MM.1S (cell line): ENCODE measurements at regions not wholly inside any gene's neighbourhood (a gene's known extent, or its start where the extent isn't known, plus 50 kb on each side); places are given as distances from the start of the nearest gene placed in this dataset.

ENCODE experiments used
- DNase-seq: peaks from one replicate; pipeline ENCODE4 v3.0.0-alpha.2; 2015
- H2AFZ ChIP-seq: fragments of 300-600 bp; sonication (generic); 2 replicates; pipeline ENCODE4 v1.6.0; 2016; ENCODE audit warnings: antibody characterized with exemption, low read length
- H3F3A ChIP-seq: fragments of 300-600 bp; sonication (generic); 2 replicates; pipeline ENCODE4 v1.6.1; 2016; ENCODE audit warnings: mild to moderate bottlenecking, antibody characterized with exemption, low read length, moderate library complexity, mixed read lengths; ENCODE audit not compliant: insufficient read depth
- H3K27ac ChIP-seq: fragments of 300-600 bp; sonication (generic); 2 replicates; pipeline ENCODE4 v1.5.1; 2016; ENCODE audit warnings: mild to moderate bottlenecking, low read length
- H3K27me3 ChIP-seq: fragments of 300-600 bp; sonication (generic); replicated peaks from 2 replicates; pipeline ENCODE4 v1.6.0; 2016; ENCODE audit warnings: low read length; ENCODE audit not compliant: insufficient read depth
- H3K36me3 ChIP-seq: fragments of 300-600 bp; sonication (generic); replicated peaks from 2 replicates; pipeline ENCODE4 v1.6.1; 2016; ENCODE audit warnings: mild to moderate bottlenecking, low read length, mixed read lengths; ENCODE audit not compliant: insufficient read depth
- H3K4me1 ChIP-seq: fragments of 300-600 bp; sonication (generic); 2 replicates; pipeline ENCODE4 v1.6.1; 2016; ENCODE audit warnings: low read length, mixed read lengths
- H3K4me2 ChIP-seq: fragments of 300-600 bp; sonication (generic); 2 replicates; pipeline ENCODE4 v1.6.0; 2016; ENCODE audit warnings: low read depth, low read length
- H3K4me3 ChIP-seq: fragments of 300-600 bp; sonication (generic); 2 replicates; pipeline ENCODE4 v1.5.1; 2016; ENCODE audit warnings: low read length, mixed read lengths
- H3K79me2 ChIP-seq: fragments of 300-600 bp; sonication (generic); 2 replicates; pipeline ENCODE4 v1.6.1; 2016; ENCODE audit warnings: mixed run types, low read length, mixed read lengths
- H3K9ac ChIP-seq: fragments of 300-600 bp; sonication (generic); 2 replicates; pipeline ENCODE4 v1.6.1; 2016; ENCODE audit warnings: low read length, mixed read lengths
- H3K9me2 ChIP-seq: fragments of 300-600 bp; sonication (generic); replicated peaks from 2 replicates; pipeline ENCODE4 v1.6.1; 2016; ENCODE audit warnings: mild to moderate bottlenecking, low read length, mixed read lengths; ENCODE audit not compliant: insufficient read depth
- H3K9me3 ChIP-seq: fragments of 300-600 bp; sonication (generic); replicated peaks from 2 replicates; pipeline ENCODE4 v1.6.1; 2016; ENCODE audit warnings: mild to moderate bottlenecking, low read length, mixed read lengths; ENCODE audit not compliant: insufficient read depth
- H4K20me1 ChIP-seq: fragments of 300-600 bp; sonication (generic); 2 replicates; pipeline ENCODE4 v1.6.1; 2016; ENCODE audit warnings: mild to moderate bottlenecking, low read length, moderate library complexity, mixed read lengths; ENCODE audit not compliant: insufficient read depth
- EZH2 ChIP-seq: fragments of 300-600 bp; sonication (generic); optimal IDR thresholded peaks from 2 replicates; pipeline ENCODE3; 2017; ENCODE audit warnings: low read depth, mild to moderate bottlenecking, antibody characterized with exemption, low read length, mixed read lengths
- EZH2phosphoT487 ChIP-seq: fragments of 300-600 bp; sonication (generic); IDR thresholded peaks from 2 replicates; pipeline ENCODE4 v1.6.1; 2018; ENCODE audit warnings: antibody characterized with exemption, low read length
- TF ChIP-seq, protein P1 (sequence below): fragments of 300-600 bp; sonication (generic); IDR thresholded peaks from 2 replicates; pipeline ENCODE4 v1.5.1; 2016; ENCODE audit warnings: antibody characterized with exemption, low read length, mixed read lengths

DNA sequence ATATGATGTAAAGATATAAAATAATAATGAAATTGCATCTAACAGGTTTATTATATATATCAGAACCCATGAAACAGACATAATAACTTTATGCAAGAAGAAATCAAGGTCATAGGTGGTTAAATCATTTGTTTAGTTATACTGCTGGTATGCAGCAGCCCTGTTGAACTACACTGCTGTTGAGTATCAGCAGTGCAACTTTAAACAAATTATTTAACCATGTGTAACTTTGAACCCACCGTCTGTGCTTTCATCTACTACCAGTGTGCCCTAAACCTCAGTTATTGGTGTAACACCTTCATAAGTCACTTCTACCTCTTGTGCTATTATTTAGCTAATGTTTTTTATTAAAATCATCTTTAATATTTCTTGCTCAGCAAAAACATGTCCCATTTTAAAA lies 262.3 kb upstream of the CRY1 start:
- Histone ChIP-seq H3F3A (no peaks in the 10 kb centered on the region), H3K36me3 (no peaks in the 10 kb centered on the region), H3K4me3 (no peak overlapping the region), H3K4me1 (no peaks in the 10 kb centered on the region), H2AFZ (no peak overlapping the region), H3K79me2 (no peaks in the 10 kb centered on the region), H3K9me2 (no peaks in the 10 kb centered on the region), H3K9me3 (no peaks in the 10 kb centered on the region), H3K4me2 (no peak overlapping the region), H4K20me1 (no peaks in the 10 kb centered on the region), H3K27me3 (no peaks in the 10 kb centered on the region), H3K9ac (no peak overlapping the region), H3K27ac (no peak overlapping the region)
- DNase-seq, result no peak
- no peak for TF ChIP-seq EZH2phosphoT487

DNA sequence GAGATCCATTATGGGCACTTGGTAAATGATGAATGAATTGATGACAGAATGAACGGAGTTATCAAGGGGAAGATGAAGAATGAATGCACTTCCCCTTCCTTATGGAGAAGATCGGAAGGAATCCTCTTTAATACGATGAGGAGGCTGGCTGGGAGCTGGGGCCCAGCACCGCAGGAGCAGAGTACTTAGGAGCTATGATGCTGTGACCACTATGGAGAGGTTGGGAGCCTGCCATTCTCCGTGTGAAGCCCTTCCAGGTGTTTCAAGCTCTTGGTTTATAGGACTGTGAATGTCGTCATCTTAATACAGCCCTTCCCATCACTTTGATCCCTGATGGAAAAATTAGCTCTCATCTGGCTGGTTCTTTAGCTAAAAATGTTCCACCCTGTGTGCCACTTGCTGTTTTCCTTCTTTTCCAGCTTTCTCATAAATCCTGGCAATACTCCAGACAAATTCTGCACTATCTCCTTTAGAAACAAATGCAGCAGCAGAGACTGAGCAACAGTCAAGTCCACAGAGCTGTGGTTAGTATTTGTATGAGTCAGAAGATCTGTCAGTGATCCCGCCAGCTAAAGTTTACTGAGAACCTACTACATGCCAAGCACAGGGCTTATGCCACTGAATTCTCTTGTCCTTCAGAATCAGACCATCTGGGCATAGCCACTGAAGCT lies 263.1 kb upstream of the CRY1 start:
- no peak for DNase-seq
- Histone ChIP-seq H3K4me2 (no peak overlapping the region), H3K9me2 (no peaks in the 10 kb centered on the region), H3K9ac (no peak overlapping the region), H3F3A (no peaks in the 10 kb centered on the region), H3K9me3 (no peaks in the 10 kb centered on the region), H3K27me3 (no peaks in the 10 kb centered on the region), H3K79me2 (no peaks in the 10 kb centered on the region), H3K27ac (no peak overlapping the region), H3K4me1 (no peaks in the 10 kb centered on the region), H2AFZ (no peak overlapping the region), H3K36me3 (no peaks in the 10 kb centered on the region), H3K4me3 (no peak overlapping the region), H4K20me1 (no peaks in the 10 kb centered on the region)
- TF ChIP-seq EZH2 (no peak), EZH2phosphoT487 (no peak)
- TF ChIP-seq, protein P1, sequence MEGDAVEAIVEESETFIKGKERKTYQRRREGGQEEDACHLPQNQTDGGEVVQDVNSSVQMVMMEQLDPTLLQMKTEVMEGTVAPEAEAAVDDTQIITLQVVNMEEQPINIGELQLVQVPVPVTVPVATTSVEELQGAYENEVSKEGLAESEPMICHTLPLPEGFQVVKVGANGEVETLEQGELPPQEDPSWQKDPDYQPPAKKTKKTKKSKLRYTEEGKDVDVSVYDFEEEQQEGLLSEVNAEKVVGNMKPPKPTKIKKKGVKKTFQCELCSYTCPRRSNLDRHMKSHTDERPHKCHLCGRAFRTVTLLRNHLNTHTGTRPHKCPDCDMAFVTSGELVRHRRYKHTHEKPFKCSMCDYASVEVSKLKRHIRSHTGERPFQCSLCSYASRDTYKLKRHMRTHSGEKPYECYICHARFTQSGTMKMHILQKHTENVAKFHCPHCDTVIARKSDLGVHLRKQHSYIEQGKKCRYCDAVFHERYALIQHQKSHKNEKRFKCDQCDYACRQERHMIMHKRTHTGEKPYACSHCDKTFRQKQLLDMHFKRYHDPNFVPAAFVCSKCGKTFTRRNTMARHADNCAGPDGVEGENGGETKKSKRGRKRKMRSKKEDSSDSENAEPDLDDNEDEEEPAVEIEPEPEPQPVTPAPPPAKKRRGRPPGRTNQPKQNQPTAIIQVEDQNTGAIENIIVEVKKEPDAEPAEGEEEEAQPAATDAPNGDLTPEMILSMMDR, result no peak

DNA sequence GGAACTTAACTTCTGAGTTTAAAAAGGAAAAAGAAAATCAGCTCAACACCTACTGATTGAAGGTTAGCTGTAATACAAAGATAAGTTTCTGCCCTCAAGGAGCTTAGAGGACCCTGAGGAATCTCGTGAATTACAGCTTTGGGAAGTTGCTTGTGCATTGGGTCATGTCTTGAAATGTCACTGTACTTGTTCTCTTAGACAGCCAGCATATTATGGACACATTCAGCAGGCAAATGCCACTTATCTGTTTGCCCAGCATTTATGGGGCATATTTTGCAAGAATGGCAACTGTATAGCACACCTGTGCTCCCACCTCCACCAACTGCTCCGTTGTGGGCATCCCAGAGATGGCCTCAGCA lies 263.6 kb upstream of the CRY1 start:
- Histone ChIP-seq H2AFZ (no peak overlapping the region), H3K27me3 (no peaks in the 10 kb centered on the region), H3K4me3 (no peak overlapping the region), H3K4me2 (no peak overlapping the region), H3K36me3 (no peaks in the 10 kb centered on the region), H3K4me1 (no peaks in the 10 kb centered on the region), H3K9me3 (no peaks in the 10 kb centered on the region), H3F3A (no peaks in the 10 kb centered on the region), H3K79me2 (no peaks in the 10 kb centered on the region), H3K9ac (no peak overlapping the region), H3K27ac (no peak overlapping the region), H3K9me2 (no peaks in the 10 kb centered on the region), H4K20me1 (no peaks in the 10 kb centered on the region)
- DNase-seq, result no peak
- no peak for TF ChIP-seq EZH2
- TF ChIP-seq, protein P1, result no peak
- no peak for TF ChIP-seq EZH2phosphoT487

DNA sequence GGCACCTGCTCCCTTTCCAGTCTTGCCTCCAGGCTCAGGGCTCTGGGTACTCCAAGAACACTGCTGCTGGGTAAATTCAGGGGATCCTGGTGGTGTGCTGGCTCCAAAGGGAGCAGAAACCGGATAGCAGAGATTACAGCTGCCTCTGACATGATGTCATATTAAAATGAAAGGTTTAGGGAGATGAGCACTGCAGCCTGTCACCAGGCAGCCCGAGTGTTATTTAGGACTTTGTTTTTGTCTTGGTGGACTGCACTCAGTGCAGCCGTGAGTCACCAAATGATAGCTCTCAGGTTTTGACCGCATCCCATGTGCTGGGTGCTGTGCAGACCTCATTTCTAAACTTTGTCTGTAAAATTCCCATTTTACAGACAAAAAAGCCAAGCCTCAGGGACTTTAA lies 266.0 kb upstream of the CRY1 start:
- H3K9me2 ChIP-seq, result no peaks in the 10 kb centered on the region
- TF ChIP-seq EZH2phosphoT487 (no peak), EZH2 (no peak)
- TF ChIP-seq, protein P1, result no peak
- no peak overlapping the region for H3K9ac ChIP-seq
- H3K27me3 ChIP-seq, result no peaks in the 10 kb centered on the region
- H3K4me1 ChIP-seq, result no peaks in the 10 kb centered on the region
- no peak overlapping the region for H3K4me2 ChIP-seq
- H3K9me3 ChIP-seq, result no peaks in the 10 kb centered on the region
- H3K27ac ChIP-seq, result no peak overlapping the region
- H3K4me3 ChIP-seq, result no peak overlapping the region
- H3K36me3 ChIP-seq, result no peaks in the 10 kb centered on the region
- no peak for DNase-seq
- H4K20me1 ChIP-seq, result no peaks in the 10 kb centered on the region
- no peaks in the 10 kb centered on the region for H3K79me2 ChIP-seq
- H2AFZ ChIP-seq, result no peak overlapping the region
- no peaks in the 10 kb centered on the region for H3F3A ChIP-seq
